ENCODE measurements at regions not wholly inside any gene's neighbourhood (a gene's known extent, or its start where the extent isn't known, plus 50 kb on each side); places are given as distances from the start of the nearest gene placed in this dataset.

DNA sequence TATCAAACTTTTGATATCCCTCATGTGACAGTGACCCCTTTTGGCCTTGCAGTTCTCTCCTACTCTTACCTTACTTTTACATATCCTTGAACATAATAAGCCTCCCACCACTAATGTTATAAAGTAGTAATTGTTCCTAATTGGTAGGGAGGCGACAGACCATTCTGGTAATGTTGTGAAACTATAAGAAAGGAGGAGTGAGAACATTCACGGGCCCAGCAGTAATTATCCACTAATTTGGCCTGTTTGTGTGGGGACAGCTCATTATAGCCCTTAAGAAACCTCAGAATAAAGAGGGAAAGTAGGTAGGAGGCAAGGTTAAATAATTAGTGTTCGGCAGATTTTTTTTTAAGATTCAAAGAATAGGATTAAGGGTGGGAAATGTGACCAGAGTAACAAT, 1046.5 kb upstream of the ARRDC3 start:
- H3K9me3 ChIP-seq (ENCODE audit: control insufficient read depth, insufficient read depth, low read depth, low read length): no peaks in the 10 kb centered on the region
- TF ChIP-seq CTCF (conservative IDR thresholded peaks at IDR 0.05 in 1 of 2, IDR thresholded peaks at IDR 0.05 in 1 of 2; ENCODE audit: low read depth in 1 of 2, low read length in 2 of 2): no peak
- TF ChIP-seq EZH2 (IDR thresholded peaks at IDR 0.05; ENCODE audit: low read length, missing control alignments): no peak
- no peaks in the 10 kb centered on the region for H3K27me3 ChIP-seq (ENCODE audit: control insufficient read depth, insufficient read depth, low read length)
- H3K4me2 ChIP-seq (ENCODE audit: extremely low read depth, insufficient read depth, low read length): no peak overlapping the region
- no peaks in the 10 kb centered on the region for H3K36me3 ChIP-seq (ENCODE audit: control insufficient read depth, insufficient read depth, low read length)
- no peak overlapping the region for H3K4me3 ChIP-seq (replicated peaks in 1 of 4; ENCODE audit: control extremely low read depth in 1 of 4, insufficient read depth in 1 of 4, low read depth in 3 of 4, low read length in 4 of 4)
- DNase-seq (ENCODE audit: low read depth in 2 of 2): no peak
- H3K9ac ChIP-seq (ENCODE audit: insufficient read depth, low read length): no peak overlapping the region
- no peaks in the 10 kb centered on the region for H3K4me1 ChIP-seq (ENCODE audit: control insufficient read depth, extremely low read depth, insufficient read depth, low read length)
- no peak overlapping the region for H3K27ac ChIP-seq (ENCODE audit: insufficient read depth, low read length)
- no peaks in the 10 kb centered on the region for H3K79me2 ChIP-seq (ENCODE audit: control insufficient read depth, insufficient read depth, low read length)
- H4K20me1 ChIP-seq (ENCODE audit: control insufficient read depth, extremely low read depth, insufficient read depth, low read length): no peaks in the 10 kb centered on the region
- no peak overlapping the region for H2AFZ ChIP-seq (ENCODE audit: low read length)

DNA sequence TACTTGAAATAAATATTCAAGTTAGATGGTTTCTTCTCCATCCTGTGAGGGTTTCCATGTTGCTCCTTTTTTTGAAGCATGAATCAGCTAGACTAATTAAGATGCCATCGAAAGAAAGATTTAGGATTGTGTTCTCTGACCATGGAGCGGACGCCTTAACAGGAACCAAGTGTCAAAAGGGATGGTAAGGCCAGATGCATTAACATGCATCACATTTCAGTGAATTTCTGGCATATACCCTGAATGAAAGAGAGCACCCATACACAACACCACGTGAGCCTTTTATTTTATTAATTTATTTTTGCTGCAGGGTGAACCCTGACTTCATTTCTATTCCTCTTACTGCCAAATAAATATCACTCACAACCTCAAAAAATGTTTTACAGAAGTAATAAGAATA, 1045.3 kb upstream of the ARRDC3 start:
- H3K9ac ChIP-seq (ENCODE audit: insufficient read depth, low read length): no peak overlapping the region
- H3K4me3 ChIP-seq (replicated peaks in 1 of 4; ENCODE audit: control extremely low read depth in 1 of 4, insufficient read depth in 1 of 4, low read depth in 3 of 4, low read length in 4 of 4): no peak overlapping the region
- DNase-seq (ENCODE audit: low read depth in 2 of 2): no peak
- H3K27me3 ChIP-seq (ENCODE audit: control insufficient read depth, insufficient read depth, low read length): no peaks in the 10 kb centered on the region
- H3K9me3 ChIP-seq (ENCODE audit: control insufficient read depth, insufficient read depth, low read depth, low read length): no peaks in the 10 kb centered on the region
- TF ChIP-seq EZH2 (IDR thresholded peaks at IDR 0.05; ENCODE audit: low read length, missing control alignments) (no peak), CTCF (conservative IDR thresholded peaks at IDR 0.05 in 1 of 2, IDR thresholded peaks at IDR 0.05 in 1 of 2; ENCODE audit: low read depth in 1 of 2, low read length in 2 of 2) (no peak)
- H4K20me1 ChIP-seq (ENCODE audit: control insufficient read depth, extremely low read depth, insufficient read depth, low read length): no peaks in the 10 kb centered on the region
- H3K36me3 ChIP-seq (ENCODE audit: control insufficient read depth, insufficient read depth, low read length): no peaks in the 10 kb centered on the region
- no peak overlapping the region for H2AFZ ChIP-seq (ENCODE audit: low read length)
- H3K79me2 ChIP-seq (ENCODE audit: control insufficient read depth, insufficient read depth, low read length): no peaks in the 10 kb centered on the region
- no peak overlapping the region for H3K4me2 ChIP-seq (ENCODE audit: extremely low read depth, insufficient read depth, low read length)
- no peaks in the 10 kb centered on the region for H3K4me1 ChIP-seq (ENCODE audit: control insufficient read depth, extremely low read depth, insufficient read depth, low read length)
- no peak overlapping the region for H3K27ac ChIP-seq (ENCODE audit: insufficient read depth, low read length)

DNA sequence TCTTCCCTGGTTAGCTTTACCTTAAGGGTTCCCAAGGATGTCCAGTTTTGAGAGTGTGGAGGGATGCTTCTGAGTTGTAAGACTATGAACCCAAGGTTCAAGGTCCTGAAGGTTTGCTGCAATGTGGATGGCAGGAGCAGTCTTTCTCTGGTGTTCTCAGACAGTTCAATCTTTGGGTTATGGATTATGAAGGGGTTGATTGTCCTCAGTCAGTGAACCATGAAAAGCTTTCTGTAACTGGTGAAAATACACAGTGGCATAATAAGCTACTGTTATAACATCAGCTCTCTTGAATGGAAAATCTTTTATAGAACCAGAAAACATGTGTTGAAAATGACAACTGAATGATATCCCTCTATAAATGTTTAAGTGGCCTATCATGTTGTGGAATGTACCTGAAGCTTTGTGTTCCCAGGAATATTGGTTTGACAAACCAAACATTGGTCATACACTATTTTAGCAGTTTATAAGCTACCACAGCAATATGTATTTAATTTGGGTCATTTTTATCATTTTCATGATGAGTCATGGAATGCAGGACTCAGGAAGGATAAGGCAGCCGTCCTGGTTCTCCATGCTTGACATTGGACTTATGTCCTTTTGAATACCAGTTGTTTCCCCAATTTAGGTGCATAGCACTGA, 1041.8 kb upstream of the ARRDC3 start:
- H3K27me3 ChIP-seq (ENCODE audit: control insufficient read depth, insufficient read depth, low read length): no peaks in the 10 kb centered on the region
- TF ChIP-seq EZH2 (IDR thresholded peaks at IDR 0.05; ENCODE audit: low read length, missing control alignments) (no peak), CTCF (conservative IDR thresholded peaks at IDR 0.05 in 1 of 2, IDR thresholded peaks at IDR 0.05 in 1 of 2; ENCODE audit: low read depth in 1 of 2, low read length in 2 of 2) (no peak)
- no peak overlapping the region for H3K4me2 ChIP-seq (ENCODE audit: extremely low read depth, insufficient read depth, low read length)
- H3K4me1 ChIP-seq (ENCODE audit: control insufficient read depth, extremely low read depth, insufficient read depth, low read length): no peaks in the 10 kb centered on the region
- no peaks in the 10 kb centered on the region for H3K9me3 ChIP-seq (ENCODE audit: control insufficient read depth, insufficient read depth, low read depth, low read length)
- no peak overlapping the region for H3K9ac ChIP-seq (ENCODE audit: insufficient read depth, low read length)
- H4K20me1 ChIP-seq (ENCODE audit: control insufficient read depth, extremely low read depth, insufficient read depth, low read length): no peaks in the 10 kb centered on the region
- H3K27ac ChIP-seq (ENCODE audit: insufficient read depth, low read length): no peak overlapping the region
- H3K79me2 ChIP-seq (ENCODE audit: control insufficient read depth, insufficient read depth, low read length): no peaks in the 10 kb centered on the region
- no peaks in the 10 kb centered on the region for H3K36me3 ChIP-seq (ENCODE audit: control insufficient read depth, insufficient read depth, low read length)
- no peak for DNase-seq (ENCODE audit: low read depth in 2 of 2)
- H2AFZ ChIP-seq (ENCODE audit: low read length): no peak overlapping the region
- H3K4me3 ChIP-seq (replicated peaks in 1 of 4; ENCODE audit: control extremely low read depth in 1 of 4, insufficient read depth in 1 of 4, low read depth in 3 of 4, low read length in 4 of 4): no peak overlapping the region

Data from fibroblast of lung (primary cell).